HepG2 (cell line): ENCODE measurements at regions not wholly inside any gene's neighbourhood (a gene's known extent, or its start where the extent isn't known, plus 50 kb on each side); places are given as distances from the start of the nearest gene placed in this dataset.

ENCODE experiments used
- RAD21 ChIP-seq: fragments of 450-650 bp; formaldehyde crosslinking; IDR thresholded peaks from 2 replicates; pipeline ENCODE4 v1.5.0; 2020; ENCODE audit warnings: mild to moderate bottlenecking
- ZFP36 ChIP-seq: fragments of 150-350 bp; IDR thresholded peaks from 2 replicates; pipeline ENCODE4 v1.6.1; 2018; ENCODE audit warnings: borderline replicate concordance, low read length, low read depth; ENCODE audit not compliant: partially characterized antibody

DNA sequence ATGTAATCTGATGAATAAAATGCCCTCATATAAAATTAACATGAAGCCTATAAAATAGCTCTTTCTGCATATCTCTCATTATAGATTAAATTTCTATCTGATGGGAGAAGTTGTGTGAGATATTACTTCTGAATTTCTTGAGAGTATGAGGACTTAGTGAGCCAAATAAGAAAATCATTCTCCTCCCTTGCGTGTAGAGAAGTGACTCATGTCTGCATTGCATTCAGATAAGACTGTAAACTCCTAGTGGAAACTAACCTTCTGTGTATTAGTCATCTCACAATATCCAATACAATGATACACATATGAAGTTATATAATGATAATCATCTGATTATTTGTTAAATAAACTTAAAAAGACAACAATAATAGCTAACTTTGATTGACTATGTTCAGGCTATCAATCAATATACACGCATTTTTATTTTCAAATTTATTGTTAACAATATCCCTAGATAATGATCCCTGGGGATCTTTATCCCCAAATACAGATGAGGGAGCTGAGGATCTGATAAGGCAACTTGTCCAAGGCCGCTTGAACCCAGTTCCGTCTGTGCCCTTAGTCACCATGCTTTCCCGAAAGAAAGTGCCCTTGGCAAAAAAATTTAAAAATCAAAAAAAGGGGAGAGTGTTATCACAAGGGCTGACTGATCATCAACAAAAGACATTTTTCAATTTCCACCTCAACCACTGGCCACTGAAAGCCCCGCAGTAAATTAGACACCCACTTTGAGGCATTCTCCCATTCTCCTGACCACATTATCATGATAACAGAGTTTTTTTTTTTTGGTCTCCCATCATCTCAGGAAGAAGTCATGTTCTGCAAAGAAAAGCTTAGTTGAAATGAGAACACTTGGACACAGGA, 189.2 kb upstream of the RASSF8 start:
- TF ChIP-seq ZFP36 (no peak), RAD21 (no peak)
